ENCODE measurements at regions not wholly inside any gene's neighbourhood (a gene's known extent, or its start where the extent isn't known, plus 50 kb on each side); places are given as distances from the start of the nearest gene placed in this dataset.

DNA sequence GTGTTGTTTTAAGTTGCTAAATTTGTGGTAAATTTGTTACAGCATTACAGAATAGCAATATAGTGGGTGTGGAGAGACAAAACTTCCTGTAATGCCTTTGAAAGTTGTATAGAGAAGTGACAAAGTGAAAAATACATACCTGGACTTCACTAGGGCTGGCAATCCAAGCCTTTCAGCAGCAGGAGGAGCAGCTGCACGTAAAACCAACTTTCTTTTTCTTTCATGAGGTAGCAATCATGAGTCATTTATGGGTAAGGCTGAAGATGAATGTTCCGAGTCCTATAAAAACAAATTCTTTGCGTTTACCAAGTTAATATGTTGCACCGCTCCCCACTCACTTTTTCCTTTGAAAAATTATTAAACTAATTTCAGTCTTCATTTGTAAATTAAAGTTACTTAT is 1138.2 kb downstream of the TAF11L14 start:
- Histone ChIP-seq H3K79me1 (ENCODE audit: insufficient read depth, low read depth, low read length, poor library complexity, severe bottlenecking) (no peaks in the 10 kb centered on the region), H3K9me3 (ENCODE audit: control insufficient read depth, low read depth, low read length) (no peaks in the 10 kb centered on the region), H3K4ac (ENCODE audit: low read depth, low read length) (no peak overlapping the region), H2BK20ac (ENCODE audit: low read depth, low read length, poor library complexity, severe bottlenecking) (no peak overlapping the region), H3K23me2 (ENCODE audit: insufficient read length, low read depth, low read length, poor library complexity, severe bottlenecking) (no peaks in the 10 kb centered on the region), H4K20me1 (ENCODE audit: control insufficient read depth, insufficient read depth, insufficient read length) (no peaks in the 10 kb centered on the region), H3K79me2 (ENCODE audit: insufficient read depth, low read length) (no peaks in the 10 kb centered on the region), H3K9ac (ENCODE audit: extremely low read depth, insufficient read length, low read length) (no peak overlapping the region), H4K91ac (ENCODE audit: insufficient read length, low read depth, low read length) (no peak overlapping the region), H4K8ac (replicated peaks; ENCODE audit: insufficient read length, low read depth, low read length) (no peak overlapping the region), H3K14ac (ENCODE audit: insufficient read depth, low read length) (no peak overlapping the region), H2BK120ac (ENCODE audit: low read depth, low read length, poor library complexity, severe bottlenecking) (no peak overlapping the region), H3K27ac (ENCODE audit: insufficient read length, low read depth, low read length) (no peak overlapping the region), H3T11ph (ENCODE audit: low read length) (no peak overlapping the region), H3K27me3 (ENCODE audit: insufficient read depth, low read length) (no peaks in the 10 kb centered on the region), H3K4me2 (ENCODE audit: insufficient read depth, insufficient read length, low read length) (no peak overlapping the region), H2BK12ac (ENCODE audit: insufficient read length, low read depth, low read length) (no peak overlapping the region), H2AK5ac (ENCODE audit: insufficient read length, low read length) (no peak overlapping the region), H2BK5ac (ENCODE audit: insufficient read length, low read length) (no peak overlapping the region), H2AFZ (ENCODE audit: low read length) (no peak overlapping the region), H3K18ac (ENCODE audit: insufficient read length, low read depth, low read length) (no peak overlapping the region), H4K5ac (ENCODE audit: insufficient read length, low read depth, low read length) (no peak overlapping the region), H2BK15ac (ENCODE audit: low read depth, low read length) (no peak overlapping the region), H3K4me1 (ENCODE audit: insufficient read depth, low read length) (no peaks in the 10 kb centered on the region), H3K23ac (ENCODE audit: insufficient read length, low read depth, low read length) (no peak overlapping the region), H3K56ac (ENCODE audit: insufficient read length, low read depth, low read length) (no peak overlapping the region)
- H3K4me1 Mint-ChIP-seq, result peaks cover 3 to 10% of the 10 kb centered on the region in 2 experiments; a peak in 3 of 4 replicates
- TF ChIP-seq, protein P1, sequence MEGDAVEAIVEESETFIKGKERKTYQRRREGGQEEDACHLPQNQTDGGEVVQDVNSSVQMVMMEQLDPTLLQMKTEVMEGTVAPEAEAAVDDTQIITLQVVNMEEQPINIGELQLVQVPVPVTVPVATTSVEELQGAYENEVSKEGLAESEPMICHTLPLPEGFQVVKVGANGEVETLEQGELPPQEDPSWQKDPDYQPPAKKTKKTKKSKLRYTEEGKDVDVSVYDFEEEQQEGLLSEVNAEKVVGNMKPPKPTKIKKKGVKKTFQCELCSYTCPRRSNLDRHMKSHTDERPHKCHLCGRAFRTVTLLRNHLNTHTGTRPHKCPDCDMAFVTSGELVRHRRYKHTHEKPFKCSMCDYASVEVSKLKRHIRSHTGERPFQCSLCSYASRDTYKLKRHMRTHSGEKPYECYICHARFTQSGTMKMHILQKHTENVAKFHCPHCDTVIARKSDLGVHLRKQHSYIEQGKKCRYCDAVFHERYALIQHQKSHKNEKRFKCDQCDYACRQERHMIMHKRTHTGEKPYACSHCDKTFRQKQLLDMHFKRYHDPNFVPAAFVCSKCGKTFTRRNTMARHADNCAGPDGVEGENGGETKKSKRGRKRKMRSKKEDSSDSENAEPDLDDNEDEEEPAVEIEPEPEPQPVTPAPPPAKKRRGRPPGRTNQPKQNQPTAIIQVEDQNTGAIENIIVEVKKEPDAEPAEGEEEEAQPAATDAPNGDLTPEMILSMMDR (conservative IDR thresholded peaks at IDR 0.05), result peak; percentile 69
- no peak overlapping the region for H3K4me3 Mint-ChIP-seq
- no CpG with 5 or more reads among the region's 4 CpGs for WGBS (ENCODE audit: extremely low coverage, insufficient read length, low lambda C conversion rate)
- no peaks in the 10 kb centered on the region for H3K36me3 Mint-ChIP-seq (ENCODE audit: insufficient read depth in 1 of 3, low read depth in 3 of 3)
- H3K27me3 Mint-ChIP-seq (ENCODE audit: low read depth), result no peaks in the 10 kb centered on the region
- DNase-seq, result no peak
- H3K9me3 Mint-ChIP-seq, result no peaks in the 10 kb centered on the region
- no peak overlapping the region for H3K27ac Mint-ChIP-seq

Measured in H9 (cell line).